Upper lobe of left lung (tissue), 4 donors: ENCODE measurements at regions not wholly inside any gene's neighbourhood (a gene's known extent, or its start where the extent isn't known, plus 50 kb on each side); places are given as distances from the start of the nearest gene placed in this dataset.

ENCODE experiments used
- POLR2AphosphoS5 ChIP-seq, 2 donors: sonication (generic); formaldehyde crosslinking; IDR thresholded peaks; one replicate each; pipeline ENCODE4 v1.5.1; 2017; ENCODE audit warnings: antibody characterized with exemption in 2 of 2
- TF ChIP-seq, protein P1 (sequence below), 6 experiments: fragments of 450-650 bp in 4 of 6; fragments of 200-600 bp in 2 of 6; sonication (generic) in 2 of 6; IDR thresholded peaks; one replicate each; pipeline ENCODE4 v1.5.1; 2016 to 2019; ENCODE audit warnings: antibody characterized with exemption in 6 of 6

DNA sequence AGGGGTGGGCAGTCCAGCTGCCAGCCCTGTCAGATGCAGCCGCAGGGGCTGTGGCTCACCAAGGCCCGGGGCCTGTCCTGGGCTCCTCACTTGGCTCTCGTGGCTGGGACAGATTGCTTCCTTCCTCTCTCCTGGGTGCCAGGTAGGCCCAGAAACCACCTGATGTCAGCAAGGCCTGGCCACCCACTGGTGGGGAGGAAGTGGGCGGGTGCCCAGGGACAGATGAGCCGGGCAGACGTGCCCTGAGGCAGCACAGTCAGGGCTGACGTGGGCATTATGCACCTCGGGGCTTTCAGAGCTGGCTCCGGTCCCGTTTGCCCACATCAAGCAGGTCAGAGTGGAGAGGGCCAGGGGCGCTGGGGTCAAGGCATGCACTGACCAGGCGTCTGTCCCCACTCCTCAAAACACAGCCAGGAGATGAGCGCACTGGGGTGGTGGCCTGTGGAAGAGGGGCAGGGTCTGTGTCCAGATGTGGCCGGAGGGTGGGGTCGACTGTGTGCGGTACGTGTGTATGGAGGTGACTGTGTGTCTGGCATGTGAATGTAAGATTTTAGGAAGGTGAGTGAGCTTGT lies 133.2 kb upstream of the PTPN1 start:
- TF ChIP-seq, protein P1, sequence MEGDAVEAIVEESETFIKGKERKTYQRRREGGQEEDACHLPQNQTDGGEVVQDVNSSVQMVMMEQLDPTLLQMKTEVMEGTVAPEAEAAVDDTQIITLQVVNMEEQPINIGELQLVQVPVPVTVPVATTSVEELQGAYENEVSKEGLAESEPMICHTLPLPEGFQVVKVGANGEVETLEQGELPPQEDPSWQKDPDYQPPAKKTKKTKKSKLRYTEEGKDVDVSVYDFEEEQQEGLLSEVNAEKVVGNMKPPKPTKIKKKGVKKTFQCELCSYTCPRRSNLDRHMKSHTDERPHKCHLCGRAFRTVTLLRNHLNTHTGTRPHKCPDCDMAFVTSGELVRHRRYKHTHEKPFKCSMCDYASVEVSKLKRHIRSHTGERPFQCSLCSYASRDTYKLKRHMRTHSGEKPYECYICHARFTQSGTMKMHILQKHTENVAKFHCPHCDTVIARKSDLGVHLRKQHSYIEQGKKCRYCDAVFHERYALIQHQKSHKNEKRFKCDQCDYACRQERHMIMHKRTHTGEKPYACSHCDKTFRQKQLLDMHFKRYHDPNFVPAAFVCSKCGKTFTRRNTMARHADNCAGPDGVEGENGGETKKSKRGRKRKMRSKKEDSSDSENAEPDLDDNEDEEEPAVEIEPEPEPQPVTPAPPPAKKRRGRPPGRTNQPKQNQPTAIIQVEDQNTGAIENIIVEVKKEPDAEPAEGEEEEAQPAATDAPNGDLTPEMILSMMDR (IDR thresholded peaks at IDR 0.05), result no peak
- no peak for TF ChIP-seq POLR2AphosphoS5 (IDR thresholded peaks at IDR 0.05)
